GM19035 (cell line): ENCODE measurements at regions not wholly inside any gene's neighbourhood (a gene's known extent, or its start where the extent isn't known, plus 50 kb on each side); places are given as distances from the start of the nearest gene placed in this dataset.
"Not testable (repeated sequence)": the region's sequence is repeated elsewhere in the genome, so short reads cannot be mapped to it uniquely, and the experiment has no call there.

ENCODE experiments used
- ATAC-seq: cut with Tn5 transposase; IDR thresholded peaks from one replicate; pipeline ENCODE4 v1.9.1; 2021; ENCODE audit not compliant: unreplicated experiment

DNA sequence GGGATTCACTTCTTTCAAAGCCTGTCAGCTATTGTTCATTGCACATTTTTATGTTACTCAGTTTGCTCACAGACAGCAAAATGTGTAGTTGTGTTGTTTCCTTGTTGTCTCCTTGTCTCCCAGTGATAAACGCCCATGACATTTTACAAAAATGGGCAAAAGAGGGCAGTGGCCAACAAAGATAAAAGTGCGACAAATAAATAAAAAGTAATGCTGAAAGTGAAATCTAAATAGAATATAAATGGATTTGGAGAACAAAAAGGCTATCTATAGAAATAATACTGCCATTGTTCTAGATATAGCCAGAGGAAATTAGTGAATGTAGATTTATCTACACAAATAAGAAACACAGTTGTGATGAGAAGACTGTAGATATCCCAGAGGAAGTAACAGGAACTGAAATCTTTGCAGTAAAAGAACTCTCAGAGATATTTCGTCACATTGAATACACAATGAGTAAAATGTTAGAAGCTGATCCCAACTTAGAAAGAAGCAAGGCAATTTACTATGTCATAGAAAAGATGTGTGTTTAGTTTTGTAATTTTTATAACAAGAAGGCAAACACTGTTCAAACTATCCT lies 1186.2 kb upstream of the FAM98A start:
- ATAC-seq = no peak

DNA sequence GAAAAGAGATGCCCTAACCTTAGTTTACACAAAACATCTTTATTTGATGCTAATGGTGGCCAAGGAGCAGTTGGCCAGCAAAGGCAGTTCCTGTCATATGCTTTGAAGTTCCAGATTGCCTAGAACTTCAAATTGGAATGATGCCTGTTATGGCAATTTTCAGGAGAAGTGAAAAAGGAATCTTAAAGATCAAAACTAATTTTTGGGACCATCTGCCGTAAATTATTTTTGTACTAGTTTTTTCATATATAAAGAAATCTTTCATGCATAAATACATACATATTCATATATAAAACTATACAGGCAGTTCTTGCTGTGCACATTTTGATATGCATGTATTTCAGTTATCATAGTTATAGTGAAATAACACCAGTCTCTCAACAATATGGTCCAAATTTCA lies 1185.6 kb upstream of the FAM98A start:
- no peak for ATAC-seq

DNA sequence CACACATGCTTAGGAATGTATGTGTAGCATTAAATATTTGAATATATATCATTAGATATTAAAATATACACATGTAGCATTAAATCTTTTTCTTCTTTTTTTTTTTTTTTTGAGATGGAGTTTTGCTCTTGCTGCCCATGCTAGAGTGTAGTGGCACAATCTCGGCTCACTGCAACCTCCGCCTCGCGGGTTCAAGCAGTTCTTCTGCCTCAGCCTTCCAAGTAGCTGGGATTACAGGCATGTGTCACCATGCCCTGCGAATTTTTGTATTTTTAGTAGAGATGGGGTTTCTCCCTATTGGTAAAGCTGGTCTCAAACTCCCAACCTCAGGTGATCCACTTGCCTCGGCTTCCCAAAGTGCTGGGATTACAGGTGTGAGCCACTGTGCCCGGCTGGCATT lies 1151.6 kb upstream of the FAM98A start:
- ATAC-seq = not testable (repeated sequence)

DNA sequence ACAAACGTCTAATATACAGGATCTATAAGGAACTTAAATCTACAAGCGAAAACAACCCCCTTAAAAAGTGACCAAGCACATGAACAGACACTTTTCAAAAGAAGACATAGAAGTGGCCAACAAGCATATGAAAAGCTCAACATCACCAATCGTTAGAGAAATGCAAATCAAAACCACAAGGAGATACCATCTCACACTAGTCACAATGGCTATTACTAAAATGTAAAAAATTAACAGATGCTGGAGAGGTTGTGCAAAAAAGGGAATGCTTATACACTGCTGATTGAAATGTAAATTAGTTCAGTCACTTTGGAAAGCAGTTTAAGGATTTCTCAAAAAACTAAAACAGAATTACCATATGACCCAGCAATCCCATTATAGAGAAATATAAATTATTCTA lies 1148.5 kb upstream of the FAM98A start:
- no peak for ATAC-seq

DNA sequence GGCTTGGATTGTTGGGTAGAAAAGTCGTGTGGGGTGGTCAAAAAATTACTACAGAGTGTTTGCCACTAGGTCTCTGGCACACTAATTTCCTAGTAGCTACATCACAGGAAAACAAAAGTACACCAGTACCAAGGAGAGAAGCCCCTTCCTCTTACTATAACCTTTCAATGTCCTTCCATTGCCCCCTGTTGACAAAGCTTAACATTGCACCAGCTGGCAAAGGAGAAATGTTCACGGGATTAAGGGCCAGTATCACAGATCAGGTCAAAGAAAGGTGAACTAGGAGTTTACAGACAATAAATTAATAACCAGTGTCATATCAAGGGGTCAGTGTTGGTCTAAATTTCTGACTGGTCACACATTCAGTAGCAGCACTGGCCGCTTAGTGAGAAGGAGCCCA lies 1139.6 kb upstream of the FAM98A start:
- ATAC-seq = no peak

DNA sequence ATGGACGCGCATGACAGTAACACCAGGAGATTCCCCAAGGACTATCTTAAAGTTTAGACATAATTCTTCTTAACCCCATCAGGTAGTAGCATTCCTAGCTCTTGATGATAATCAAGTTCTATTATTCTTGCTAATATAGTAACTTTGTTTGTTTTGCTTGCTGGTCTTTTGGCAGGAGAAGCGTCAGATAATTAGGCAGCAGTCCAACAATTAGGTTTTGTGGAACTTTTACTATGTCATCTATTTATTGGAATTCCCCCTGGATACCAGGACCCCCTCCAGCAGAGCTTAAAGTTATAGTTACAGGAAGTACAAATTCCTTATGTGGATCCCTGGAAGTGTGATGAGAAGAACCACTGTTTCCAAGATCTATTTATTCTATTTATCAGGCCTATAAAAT lies 1138.0 kb upstream of the FAM98A start:
- no peak for ATAC-seq

DNA sequence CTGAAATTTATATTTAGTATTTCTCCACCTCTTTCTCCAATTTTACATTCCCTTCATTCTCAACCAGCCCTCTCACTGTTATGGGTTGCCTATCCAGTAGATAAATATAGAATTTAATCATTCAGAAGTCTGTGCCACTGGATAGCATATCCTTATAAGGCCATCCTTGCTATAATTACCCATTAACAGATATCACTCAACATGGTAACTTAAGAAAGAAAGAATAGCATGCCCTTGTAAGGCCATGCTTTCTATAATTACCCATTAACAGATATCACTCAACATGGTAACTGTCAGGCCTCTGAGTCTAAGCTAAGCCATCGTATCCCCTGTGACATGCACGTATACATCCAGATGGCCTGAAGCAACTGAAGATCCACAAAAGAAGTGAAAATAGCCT lies 1137.4 kb upstream of the FAM98A start:
- no peak for ATAC-seq

DNA sequence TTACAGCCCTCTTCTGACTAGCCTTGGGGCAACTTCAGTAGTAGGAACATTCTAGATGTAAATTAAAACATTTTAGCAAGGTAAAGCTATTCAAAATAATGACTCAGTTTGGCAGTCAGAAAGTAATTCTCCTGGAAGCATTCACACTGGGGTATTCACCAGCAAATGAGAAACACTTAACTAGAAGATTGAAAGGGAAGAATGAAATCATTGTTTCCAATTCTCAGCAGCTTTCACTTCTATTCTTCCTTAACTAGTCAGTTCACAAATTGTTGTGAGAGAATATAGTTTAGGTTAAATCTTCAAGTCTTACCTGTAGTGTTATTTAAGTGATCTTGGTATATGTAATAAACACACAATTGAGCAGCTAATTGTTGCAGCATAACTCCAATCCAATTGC lies 1135.6 kb upstream of the FAM98A start:
- no peak for ATAC-seq

DNA sequence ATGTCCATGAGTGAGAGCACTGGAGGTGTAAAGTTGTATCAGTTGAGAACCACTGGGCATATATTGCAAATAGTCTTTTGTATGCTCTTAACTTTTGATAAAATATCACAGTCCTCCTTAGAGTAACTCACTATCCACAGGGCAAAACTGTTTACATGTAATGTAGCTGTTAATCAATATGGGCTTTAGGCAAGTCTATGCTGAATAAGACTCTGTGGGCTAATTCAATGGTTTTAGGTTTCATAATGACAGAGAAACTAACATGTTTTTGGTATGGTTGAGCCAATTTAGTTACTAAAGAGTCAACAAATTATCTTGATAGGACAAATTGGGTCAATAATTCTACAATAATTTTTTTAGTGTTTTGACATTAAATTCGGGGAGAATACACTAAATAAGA lies 1134.9 kb upstream of the FAM98A start:
- ATAC-seq = no peak

DNA sequence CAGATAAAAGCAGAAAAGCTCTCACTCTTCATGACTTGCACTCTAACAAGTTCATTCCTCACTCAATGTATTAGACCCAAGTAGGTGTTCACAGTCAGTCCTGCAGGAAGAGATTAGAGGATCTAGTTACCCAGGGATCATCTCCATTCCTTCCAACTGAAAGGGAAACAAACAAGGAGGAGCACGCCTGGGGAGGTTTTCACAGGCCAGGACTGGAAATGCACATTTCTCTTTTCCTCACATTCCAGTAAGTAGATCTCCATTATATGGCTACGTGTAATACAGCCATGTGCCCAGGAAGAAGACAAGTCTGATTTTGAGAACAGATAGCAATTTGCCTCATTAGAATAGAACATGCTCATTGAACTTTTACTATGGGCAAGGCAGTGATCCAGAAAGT lies 1132.2 kb upstream of the FAM98A start:
- ATAC-seq = no peak

DNA sequence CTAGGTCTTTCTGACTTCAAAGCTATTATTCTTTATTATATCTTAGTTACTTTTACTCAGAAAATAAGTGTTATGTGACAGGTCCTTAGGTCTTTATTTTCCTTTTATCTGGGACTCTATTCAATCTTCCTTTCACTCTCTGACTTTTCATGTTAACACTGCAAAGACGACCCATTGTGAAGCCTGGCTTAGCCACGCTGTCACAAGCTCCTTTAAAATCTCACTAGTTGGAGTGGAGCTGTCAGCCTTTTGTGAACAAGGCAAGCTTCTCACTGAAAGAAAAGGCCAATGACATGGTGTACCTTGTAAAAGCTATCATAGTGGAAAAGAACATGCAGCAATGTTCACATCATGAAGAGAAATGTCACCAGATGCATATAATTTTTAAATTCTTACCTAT lies 1130.7 kb upstream of the FAM98A start:
- no peak for ATAC-seq

DNA sequence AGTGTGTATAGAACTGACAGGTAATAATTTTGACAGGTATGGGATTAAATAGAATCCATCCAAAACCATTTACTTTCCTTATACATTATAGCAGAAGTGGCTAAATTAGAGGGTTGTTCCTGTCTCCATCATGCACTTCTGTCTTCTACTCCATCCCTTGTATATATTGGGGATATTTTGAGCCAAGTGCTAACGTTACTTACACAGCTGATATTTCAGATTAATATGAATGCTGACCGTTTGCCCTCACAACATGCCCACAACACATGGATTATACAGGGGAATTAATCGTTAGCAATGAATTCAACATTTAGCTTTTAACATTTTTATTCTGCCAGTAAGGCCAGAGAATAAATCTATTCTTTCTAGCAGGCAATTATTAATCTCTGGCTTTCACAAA lies 1125.0 kb upstream of the FAM98A start:
- no peak for ATAC-seq

DNA sequence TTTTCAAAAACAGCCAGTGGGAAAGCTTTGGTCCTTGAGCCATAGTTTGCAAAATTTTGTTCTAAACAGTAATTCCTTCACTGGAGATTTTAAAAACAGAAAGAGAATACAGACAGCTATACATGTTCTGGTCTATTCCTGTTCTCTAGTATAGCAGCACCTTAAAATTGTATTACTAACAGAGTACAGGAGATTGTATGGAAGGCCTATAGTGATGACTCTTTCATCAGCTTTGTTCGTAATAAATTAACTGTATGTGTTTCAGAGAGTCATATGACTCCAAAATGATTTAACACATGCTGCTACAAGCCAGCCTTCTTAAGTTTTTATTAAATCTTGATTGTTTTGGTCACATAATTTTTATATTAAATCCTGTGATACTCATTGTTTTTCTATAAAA lies 1124.6 kb upstream of the FAM98A start:
- no peak for ATAC-seq

DNA sequence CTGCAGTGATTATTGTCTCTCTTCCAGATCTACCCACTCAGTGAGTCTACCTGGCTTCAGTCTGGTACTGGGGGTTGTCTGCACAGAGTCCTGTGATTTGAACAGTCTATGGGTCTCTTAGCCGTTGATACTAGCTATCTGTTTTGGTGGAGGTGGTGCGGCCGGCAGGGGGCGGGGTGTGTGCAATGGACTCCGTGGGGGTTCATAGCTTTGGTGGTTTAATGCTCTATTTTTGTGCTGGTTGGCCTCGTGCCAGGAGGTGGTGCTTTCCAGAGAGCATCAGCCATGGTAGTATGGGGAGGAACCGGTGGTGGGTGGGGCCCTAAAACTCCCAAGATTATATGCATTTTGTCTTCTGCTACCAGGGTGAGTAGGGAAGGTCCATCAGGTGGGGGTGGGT lies 1120.1 kb upstream of the FAM98A start:
- ATAC-seq = no peak

DNA sequence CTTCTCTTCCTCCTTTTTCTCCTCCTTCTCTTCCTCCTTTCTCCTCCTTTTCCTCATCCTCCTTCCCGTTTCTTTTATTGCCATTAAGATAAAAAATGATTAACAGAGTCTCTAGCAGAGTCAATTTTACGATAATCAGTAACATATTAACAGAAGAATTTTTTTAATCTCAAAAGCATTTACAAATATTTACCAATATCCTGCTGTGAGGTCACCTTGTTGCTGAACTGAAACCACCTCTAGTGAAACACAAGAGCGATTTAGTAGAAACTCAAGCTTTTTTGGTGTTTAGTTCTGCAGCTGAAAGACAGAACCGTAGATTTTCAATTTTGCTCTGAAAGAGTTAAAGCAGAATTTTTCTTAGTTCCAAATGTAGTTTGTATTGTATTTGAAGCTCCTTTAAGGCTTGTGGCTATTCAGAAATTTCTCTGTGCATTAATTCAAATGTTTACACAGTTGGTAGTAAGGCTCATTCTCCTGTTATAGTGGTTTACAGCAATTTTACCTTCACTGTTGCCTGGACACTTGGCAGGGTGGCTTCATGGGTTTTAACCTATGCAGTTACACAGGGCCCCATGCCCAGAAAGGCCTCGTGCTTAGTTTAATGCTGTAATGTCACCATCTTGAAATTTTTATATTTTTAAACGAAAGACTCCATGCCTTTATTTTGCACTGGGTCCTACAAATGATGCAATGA lies 1106.6 kb upstream of the FAM98A start:
- ATAC-seq = no peak

DNA sequence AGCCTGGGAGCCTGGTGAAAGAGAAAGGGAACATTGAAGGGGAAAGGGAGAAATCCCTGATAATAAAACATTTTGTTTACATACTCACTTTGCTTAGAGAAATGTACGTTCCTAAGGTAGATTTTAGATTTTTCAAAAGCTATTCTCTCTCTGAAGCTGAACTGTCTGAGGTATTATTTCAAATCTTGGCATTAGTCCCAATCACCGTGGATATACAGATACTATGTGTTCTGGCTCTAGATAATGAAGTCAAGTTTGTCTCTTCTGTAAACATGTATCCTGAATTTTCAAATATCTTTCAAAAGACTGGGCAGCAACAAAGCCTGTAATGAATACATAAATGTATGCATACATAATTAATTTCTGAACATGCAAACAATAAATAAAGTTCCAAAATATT lies 1104.2 kb upstream of the FAM98A start:
- no peak for ATAC-seq

DNA sequence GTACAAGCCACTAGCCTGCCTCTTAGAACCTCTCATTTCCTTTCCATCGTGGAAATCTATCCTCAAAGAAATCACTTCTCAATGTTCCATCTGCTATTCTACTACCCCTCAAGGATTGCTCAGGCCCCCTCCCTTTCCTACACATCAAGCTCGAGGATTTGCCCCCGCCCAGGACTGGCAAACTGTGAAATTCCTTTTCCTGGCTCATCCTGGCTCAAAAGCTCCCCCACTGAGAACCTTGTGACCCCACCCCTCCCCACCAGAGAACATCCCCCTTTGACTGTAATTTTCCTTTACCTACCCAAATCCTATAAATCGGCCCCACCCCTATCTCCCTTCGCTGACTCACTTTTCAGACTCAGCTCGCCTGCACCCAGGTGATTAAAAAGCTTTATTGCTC lies 1103.3 kb upstream of the FAM98A start:
- ATAC-seq = not testable (repeated sequence)

DNA sequence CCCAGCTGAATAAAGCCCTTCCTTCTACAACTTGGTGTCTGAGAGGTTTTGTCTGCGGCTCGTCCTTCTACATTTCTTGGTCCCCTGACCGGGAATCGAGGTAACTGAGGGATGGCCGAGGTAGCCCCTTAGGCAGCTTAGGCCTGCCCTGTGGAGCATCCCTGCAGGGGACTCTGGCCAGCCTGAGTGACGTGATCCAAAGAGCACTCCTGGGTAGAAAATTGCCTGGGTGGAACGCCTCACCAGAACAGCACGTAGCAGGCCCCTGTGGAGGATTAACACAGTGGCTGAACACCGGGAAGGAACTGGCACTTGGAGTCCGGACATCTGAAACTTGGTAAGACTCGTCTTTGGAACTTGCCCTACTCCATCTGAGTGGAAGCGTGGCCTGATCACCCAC lies 1078.5 kb upstream of the FAM98A start:
- not testable (repeated sequence) for ATAC-seq

DNA sequence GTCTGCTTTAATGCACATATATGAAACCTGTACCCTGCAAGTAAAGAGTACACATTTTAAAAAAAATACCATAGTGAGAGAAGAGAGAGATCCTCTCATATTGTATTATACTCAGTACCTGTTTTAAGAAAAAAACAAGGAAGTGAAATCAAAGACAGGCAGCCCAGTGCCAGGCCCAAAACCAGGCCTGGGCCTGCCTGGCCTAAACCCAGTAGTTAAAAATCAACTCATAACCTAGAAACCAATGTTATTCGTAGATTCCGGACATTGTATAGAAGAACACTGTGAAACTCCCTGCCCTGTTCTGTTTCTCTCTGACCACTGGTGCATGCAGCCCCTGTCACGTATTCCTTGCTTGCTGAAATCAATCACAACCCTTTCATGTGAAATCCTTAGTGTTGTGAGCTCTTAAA lies 1078.0 kb upstream of the FAM98A start:
- ATAC-seq = not testable (repeated sequence)

DNA sequence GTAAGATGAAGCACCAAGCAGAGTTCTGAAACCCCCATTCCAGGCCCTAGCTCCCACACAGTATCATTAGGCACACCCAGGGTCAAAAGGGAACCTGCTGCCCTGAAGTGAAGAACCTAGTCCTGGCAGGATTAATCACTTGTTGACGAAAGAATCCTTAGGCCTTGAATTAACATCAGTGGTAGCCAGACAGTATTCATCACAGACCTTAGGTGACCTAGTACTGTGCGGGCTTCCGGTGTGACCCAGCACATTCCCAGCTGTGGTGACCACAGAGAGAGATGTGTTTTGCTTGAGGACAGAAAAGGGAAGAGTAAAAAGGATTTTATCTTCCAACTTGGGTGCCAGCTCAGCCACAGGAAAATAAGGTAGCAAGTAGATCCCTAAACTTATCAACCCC lies 1071.4 kb upstream of the FAM98A start:
- no peak for ATAC-seq

DNA sequence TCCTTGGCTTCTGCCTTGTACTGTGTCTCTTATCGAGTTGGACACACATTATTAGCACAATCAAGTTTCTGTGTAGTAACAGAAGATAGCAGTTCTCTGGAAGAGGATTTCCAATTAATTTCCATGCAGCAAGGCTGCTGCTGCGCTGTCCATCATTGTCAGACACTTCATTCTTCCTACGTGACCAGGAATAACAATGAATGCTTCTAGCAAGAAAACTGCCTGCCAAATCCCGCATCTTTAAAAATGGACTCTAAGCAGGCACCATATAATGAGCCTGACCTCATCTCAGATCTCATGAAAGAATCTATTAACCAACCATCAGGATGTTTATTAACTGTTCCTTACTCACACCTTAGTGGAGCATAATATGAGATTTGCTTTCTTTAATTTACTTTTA lies 1067.7 kb upstream of the FAM98A start:
- ATAC-seq = no peak

DNA sequence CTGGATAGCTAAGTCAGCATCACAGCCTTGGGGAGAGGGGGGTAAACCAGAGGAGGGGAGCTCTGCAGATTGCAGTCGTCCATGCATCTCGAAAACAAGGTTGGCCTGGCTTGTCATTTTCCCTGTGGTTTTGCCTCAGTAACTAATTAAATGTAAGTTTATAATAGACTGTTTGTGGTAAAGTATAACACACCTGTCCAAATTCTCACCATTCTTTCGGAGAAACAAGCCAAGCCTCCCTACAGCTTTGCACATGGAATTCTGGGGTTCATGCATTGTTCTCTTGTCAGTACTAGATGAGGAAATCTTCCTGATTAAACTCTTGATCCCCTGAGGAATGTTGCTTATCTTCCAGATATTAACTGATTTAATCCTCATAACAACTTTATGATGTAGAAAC lies 1065.2 kb upstream of the FAM98A start:
- ATAC-seq = no peak

DNA sequence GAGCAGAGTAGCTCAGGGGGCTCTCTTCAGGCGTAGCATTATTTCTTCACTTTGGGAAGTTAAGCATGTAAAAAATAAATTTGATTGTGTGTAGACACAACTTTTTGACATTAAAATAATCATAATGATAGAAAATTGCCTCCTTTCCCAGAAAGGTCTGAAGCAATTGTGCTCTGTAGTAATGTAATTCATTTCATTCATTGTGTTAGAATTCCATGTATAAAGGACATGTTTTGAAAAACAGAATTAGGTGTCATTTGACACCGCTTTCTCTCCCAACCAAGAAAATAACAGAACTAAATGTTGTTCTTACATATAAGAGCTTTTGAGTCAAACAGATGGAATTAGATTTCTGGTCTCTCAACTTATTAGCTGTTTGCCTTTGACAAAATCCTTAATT lies 1064.2 kb upstream of the FAM98A start:
- no peak for ATAC-seq
